Brain microvascular endothelial cell (primary cell): ENCODE measurements at regions not wholly inside any gene's neighbourhood (a gene's known extent, or its start where the extent isn't known, plus 50 kb on each side); places are given as distances from the start of the nearest gene placed in this dataset.

Experiments used
- DNase-seq: peaks from one replicate; pipeline ENCODE4 v3.0.0-alpha.2; 2020
- H3K27ac ChIP-seq: fragments of 250-450 bp; sonication (Bioruptor Pico); 2 replicates; pipeline ENCODE4 v1.5.1; 2020; ENCODE audit warnings: mild to moderate bottlenecking, moderate library complexity
- H3K27me3 ChIP-seq: fragments of 250-450 bp; sonication (Bioruptor Pico); replicated peaks from 2 replicates; pipeline ENCODE4 v1.5.1; 2020; ENCODE audit warnings: mild to moderate bottlenecking
- H3K36me3 ChIP-seq: fragments of 250-450 bp; sonication (Bioruptor Pico); replicated peaks from 2 replicates; pipeline ENCODE4 v1.5.1; 2020; ENCODE audit warnings: mild to moderate bottlenecking
- H3K4me3 ChIP-seq: 2 replicates; pipeline ENCODE4 v1.5.1; 2011; ENCODE audit warnings: low read depth, mild to moderate bottlenecking, control low read depth, low read length, moderate library complexity
- CTCF ChIP-seq: IDR thresholded peaks from 2 replicates; pipeline ENCODE4 v1.5.1; 2011; ENCODE audit warnings: low read depth, mild to moderate bottlenecking, moderate library complexity, low read length, control low read depth, inconsistent platforms; ENCODE audit errors: missing control alignments
- in situ Hi-C: cut with HindIII; loops from 2 replicates; pipeline ENCODE4 v1.10.0; 2017; ENCODE audit warnings: low sequenced_read_pairs, low pct_ligation_motif_present

GRCh38 chr2:198252472-198252871 is 448.1 kb downstream of the PLCL1 start:
- Histone ChIP-seq H3K27ac (no peak overlapping the region), H3K36me3 (no peaks in the 10 kb centered on the region), H3K4me3 (no peak overlapping the region), H3K27me3 (no peaks in the 10 kb centered on the region)
- in situ Hi-C loops, result no loop called here
- TF ChIP-seq CTCF, result no peak
- no peak for DNase-seq

- no peak for DNase-seq
- TF ChIP-seq CTCF, result no peak
- no peak overlapping the region for H3K4me3 ChIP-seq
- no peaks in the 10 kb centered on the region for H3K27me3 ChIP-seq
- H3K36me3 ChIP-seq, result no peaks in the 10 kb centered on the region
- in situ Hi-C loops, result no loop called here
- H3K27ac ChIP-seq, result no peak overlapping the region
Measured at GRCh38 chr2:198242093-198242492, 437.7 kb downstream of the PLCL1 start.

GRCh38 chr2:198238429-198238828 is 434.0 kb downstream of the PLCL1 start:
- no peak for DNase-seq
- H3K27ac ChIP-seq, result no peak overlapping the region
- in situ Hi-C loops, result no loop called here

GRCh38 chr2:198236338-198236737 is 431.9 kb downstream of the PLCL1 start:
- in situ Hi-C loops, result no loop called here
- no peak overlapping the region for H3K27ac ChIP-seq
- no peak for DNase-seq
- no peak for TF ChIP-seq CTCF
- no peaks in the 10 kb centered on the region for H3K36me3 ChIP-seq
- H3K27me3 ChIP-seq, result no peaks in the 10 kb centered on the region
- H3K4me3 ChIP-seq, result no peak overlapping the region

More at GRCh38 chr2:198238429-198238828, 434.0 kb downstream of the PLCL1 start:
- Histone ChIP-seq H3K36me3 (no peaks in the 10 kb centered on the region), H3K4me3 (no peak overlapping the region), H3K27me3 (no peaks in the 10 kb centered on the region)
- TF ChIP-seq CTCF, result no peak

- TF ChIP-seq CTCF, result no peak
- Histone ChIP-seq H3K27ac (no peak overlapping the region), H3K4me3 (no peak overlapping the region), H3K27me3 (no peaks in the 10 kb centered on the region), H3K36me3 (no peaks in the 10 kb centered on the region)
- in situ Hi-C loops, result no loop called here
- no peak for DNase-seq
Measured at GRCh38 chr2:198232281-198232680, 427.9 kb downstream of the PLCL1 start.

- no peaks in the 10 kb centered on the region for H3K36me3 ChIP-seq
- TF ChIP-seq CTCF, result no peak
- DNase-seq, result no peak
- H3K27me3 ChIP-seq, result no peaks in the 10 kb centered on the region
- H3K4me3 ChIP-seq, result no peak overlapping the region
- in situ Hi-C loops, result no loop called here
- no peak overlapping the region for H3K27ac ChIP-seq
Measured at GRCh38 chr2:198231562-198231961, 427.2 kb downstream of the PLCL1 start.
